ENCODE measurements at regions not wholly inside any gene's neighbourhood (a gene's known extent, or its start where the extent isn't known, plus 50 kb on each side); places are given as distances from the start of the nearest gene placed in this dataset.

GRCh38 chr18:73274812-73275621 lies 407.2 kb upstream of the NETO1 start:
- H3K27ac ChIP-seq = no peak overlapping the region
- TF ChIP-seq ZFX (IDR thresholded peaks at IDR 0.05; ENCODE audit: borderline replicate concordance) = no peak
- TF ChIP-seq, protein P1, sequence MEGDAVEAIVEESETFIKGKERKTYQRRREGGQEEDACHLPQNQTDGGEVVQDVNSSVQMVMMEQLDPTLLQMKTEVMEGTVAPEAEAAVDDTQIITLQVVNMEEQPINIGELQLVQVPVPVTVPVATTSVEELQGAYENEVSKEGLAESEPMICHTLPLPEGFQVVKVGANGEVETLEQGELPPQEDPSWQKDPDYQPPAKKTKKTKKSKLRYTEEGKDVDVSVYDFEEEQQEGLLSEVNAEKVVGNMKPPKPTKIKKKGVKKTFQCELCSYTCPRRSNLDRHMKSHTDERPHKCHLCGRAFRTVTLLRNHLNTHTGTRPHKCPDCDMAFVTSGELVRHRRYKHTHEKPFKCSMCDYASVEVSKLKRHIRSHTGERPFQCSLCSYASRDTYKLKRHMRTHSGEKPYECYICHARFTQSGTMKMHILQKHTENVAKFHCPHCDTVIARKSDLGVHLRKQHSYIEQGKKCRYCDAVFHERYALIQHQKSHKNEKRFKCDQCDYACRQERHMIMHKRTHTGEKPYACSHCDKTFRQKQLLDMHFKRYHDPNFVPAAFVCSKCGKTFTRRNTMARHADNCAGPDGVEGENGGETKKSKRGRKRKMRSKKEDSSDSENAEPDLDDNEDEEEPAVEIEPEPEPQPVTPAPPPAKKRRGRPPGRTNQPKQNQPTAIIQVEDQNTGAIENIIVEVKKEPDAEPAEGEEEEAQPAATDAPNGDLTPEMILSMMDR (IDR thresholded peaks at IDR 0.05) = no peak

DNA sequence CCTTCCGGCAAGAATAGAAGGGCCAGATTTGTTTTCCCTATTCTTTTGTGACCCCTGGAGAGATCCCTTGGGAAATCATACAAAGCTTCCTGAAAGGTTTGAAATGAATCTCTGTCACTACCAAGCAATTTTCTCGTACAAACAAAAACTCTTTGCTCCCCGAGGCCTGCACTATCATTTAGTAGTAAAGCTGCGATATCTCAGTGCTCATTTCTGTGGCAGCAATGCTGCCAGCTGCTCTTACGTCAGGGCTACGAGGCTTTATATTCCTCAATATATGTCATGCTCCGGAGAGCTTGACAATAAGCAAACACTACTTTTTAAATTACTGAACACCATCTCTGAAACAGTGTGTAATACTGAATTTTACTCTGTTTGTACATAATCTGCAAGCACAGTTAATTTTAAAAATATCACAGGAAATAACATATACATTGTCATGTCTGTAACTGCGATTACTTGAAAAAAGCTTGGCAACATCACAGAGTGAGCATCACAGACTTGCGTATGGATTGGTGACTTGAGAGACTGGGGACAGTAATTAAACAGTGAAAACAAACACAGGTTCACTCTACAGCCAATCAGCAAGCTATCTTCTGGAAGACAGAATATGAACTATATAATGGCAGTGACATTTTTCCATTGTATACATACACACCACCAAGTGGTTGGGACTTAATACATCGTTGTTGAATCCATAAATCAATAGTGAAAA lies 403.3 kb upstream of the NETO1 start:
- no peak overlapping the region for H3K27ac ChIP-seq
- TF ChIP-seq, protein P1 (IDR thresholded peaks at IDR 0.05) = no peak
- TF ChIP-seq ZFX (IDR thresholded peaks at IDR 0.05; ENCODE audit: borderline replicate concordance) = no peak

- H3K27ac ChIP-seq = no peak overlapping the region
- no peak for TF ChIP-seq ZFX (IDR thresholded peaks at IDR 0.05; ENCODE audit: borderline replicate concordance)
- TF ChIP-seq, protein P1 (IDR thresholded peaks at IDR 0.05) = no peak
These were observed 396.8 kb upstream of the NETO1 start for GRCh38 chr18:73264562-73264921.

DNA sequence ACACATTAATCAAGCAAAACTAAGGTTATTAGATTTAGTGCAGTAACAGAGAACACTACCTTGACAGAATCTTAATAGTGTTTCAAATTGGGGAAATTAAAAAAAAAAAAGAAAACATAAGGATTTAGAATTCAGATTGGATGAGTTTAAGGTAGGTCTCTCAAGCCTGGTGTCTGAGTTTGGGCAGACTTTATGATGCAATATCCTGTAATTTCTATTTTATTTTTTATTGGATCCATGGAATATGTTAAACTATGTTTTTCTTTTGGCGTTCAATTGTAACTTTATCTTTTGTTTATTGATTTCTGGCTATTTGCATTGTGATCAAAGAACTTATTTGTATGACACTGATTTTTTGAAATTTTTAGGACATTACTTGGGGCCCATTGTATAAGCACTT lies 394.1 kb upstream of the NETO1 start:
- no peak overlapping the region for H3K27ac ChIP-seq
- TF ChIP-seq, protein P1 (IDR thresholded peaks at IDR 0.05) = no peak
- TF ChIP-seq ZFX (IDR thresholded peaks at IDR 0.05; ENCODE audit: borderline replicate concordance) = no peak

GRCh38 chr18:73261243-73261642 lies 393.5 kb upstream of the NETO1 start:
- no peak overlapping the region for H3K27ac ChIP-seq
- TF ChIP-seq, protein P1 (IDR thresholded peaks at IDR 0.05) = no peak
- TF ChIP-seq ZFX (IDR thresholded peaks at IDR 0.05; ENCODE audit: borderline replicate concordance) = no peak

DNA sequence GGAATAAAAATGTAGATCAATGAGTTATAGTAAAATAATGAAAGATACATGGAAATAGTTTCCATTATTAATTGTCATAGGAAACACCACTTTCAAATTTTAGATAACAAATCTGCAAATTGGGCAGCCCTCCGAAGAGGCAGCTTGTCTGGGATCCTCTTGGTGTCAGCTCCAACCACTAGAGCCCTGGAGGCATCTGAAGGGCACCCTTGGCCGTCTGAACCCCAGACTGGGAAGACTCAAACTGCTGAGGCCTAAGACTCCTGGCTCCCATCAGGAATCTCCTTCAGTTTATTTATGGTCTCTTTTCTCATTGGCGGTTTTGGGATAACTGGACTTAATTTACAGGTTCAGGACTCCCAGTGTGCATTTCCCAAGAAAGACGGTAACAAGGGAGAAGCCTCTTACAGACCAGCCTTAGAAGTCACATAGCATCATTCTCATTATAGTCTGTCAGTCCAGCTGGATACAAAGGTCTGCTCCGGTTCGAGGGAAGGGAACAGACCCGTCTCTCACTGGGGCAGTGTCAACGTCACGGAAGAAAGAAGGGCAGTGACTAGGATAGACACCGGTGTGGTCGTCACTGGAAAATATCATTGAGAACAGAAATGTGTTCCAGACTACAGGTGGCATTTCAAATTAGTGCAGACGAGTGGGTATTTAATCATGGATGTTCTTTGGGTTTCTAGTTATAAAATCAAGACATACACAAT lies 390.7 kb upstream of the NETO1 start:
- TF ChIP-seq ZFX (IDR thresholded peaks at IDR 0.05; ENCODE audit: borderline replicate concordance) = no peak
- TF ChIP-seq, protein P1 (IDR thresholded peaks at IDR 0.05) = no peak
- no peak overlapping the region for H3K27ac ChIP-seq

Data from 22Rv1 (cell line).